Iris pigment epithelial cell (primary cell): ENCODE measurements at regions not wholly inside any gene's neighbourhood (a gene's known extent, or its start where the extent isn't known, plus 50 kb on each side); places are given as distances from the start of the nearest gene placed in this dataset.

Experiments
- DNase-seq: peaks from one replicate; pipeline ENCODE4 v3.0.0-alpha.2; 2011; ENCODE audit warnings: low read depth

- no peak for DNase-seq
Observed at GRCh38 chr22:49195636-49196035, 632.0 kb downstream of the BRD1 start.

GRCh38 chr22:49193901-49194465 is 633.7 kb downstream of the BRD1 start:
- DNase-seq: no peak

GRCh38 chr22:49193348-49193747 is 634.3 kb downstream of the BRD1 start:
- no peak for DNase-seq

GRCh38 chr22:49192857-49193250 is 634.8 kb downstream of the BRD1 start:
- DNase-seq: no peak

- DNase-seq: no peak
Observed at GRCh38 chr22:49192180-49192856, 635.4 kb downstream of the BRD1 start.

- no peak for DNase-seq
Observed at GRCh38 chr22:49191506-49191980, 636.1 kb downstream of the BRD1 start.

GRCh38 chr22:49190816-49191505 is 636.7 kb downstream of the BRD1 start:
- DNase-seq: no peak

- no peak for DNase-seq
Observed at GRCh38 chr22:49189871-49190270, 637.8 kb downstream of the BRD1 start.

- DNase-seq: no peak
Observed at GRCh38 chr22:49188591-49188990, 639.1 kb downstream of the BRD1 start.

- DNase-seq: no peak
Observed at GRCh38 chr22:49188091-49188490, 639.6 kb downstream of the BRD1 start.

GRCh38 chr22:49186762-49187161 is 640.9 kb downstream of the BRD1 start:
- DNase-seq: no peak

GRCh38 chr22:49186293-49186692 is 641.4 kb downstream of the BRD1 start:
- no peak for DNase-seq

- no peak for DNase-seq
Observed at GRCh38 chr22:49185312-49185969, 642.2 kb downstream of the BRD1 start.

- DNase-seq: no peak
Observed at GRCh38 chr22:49184736-49185135, 642.9 kb downstream of the BRD1 start.

- DNase-seq: no peak
Observed at GRCh38 chr22:49183826-49184216, 643.9 kb downstream of the BRD1 start.

GRCh38 chr22:49183208-49183825 is 644.4 kb downstream of the BRD1 start:
- no peak for DNase-seq

GRCh38 chr22:49182416-49182815 is 645.3 kb downstream of the BRD1 start:
- no peak for DNase-seq

GRCh38 chr22:49181942-49182341 is 645.7 kb downstream of the BRD1 start:
- DNase-seq: no peak

- DNase-seq: no peak
Observed at GRCh38 chr22:49181431-49181830, 646.2 kb downstream of the BRD1 start.

GRCh38 chr22:49180683-49181024 is 647.0 kb downstream of the BRD1 start:
- DNase-seq: no peak

- DNase-seq: no peak
Observed at GRCh38 chr22:49179886-49180682, 647.6 kb downstream of the BRD1 start.

GRCh38 chr22:49179175-49179574 is 648.5 kb downstream of the BRD1 start:
- no peak for DNase-seq
